Right lobe of liver (tissue), 6 donors: ENCODE measurements at regions not wholly inside any gene's neighbourhood (a gene's known extent, or its start where the extent isn't known, plus 50 kb on each side); places are given as distances from the start of the nearest gene placed in this dataset.
"Not testable (repeated sequence)": the region's sequence is repeated elsewhere in the genome, so short reads cannot be mapped to it uniquely, and the experiment has no call there.

Experiments
- ATAC-seq, 4 donors: fragments of 200-7000 bp; cut with Tn5 transposase; one replicate each; pipeline ENCODE4 v1.9.1; 2020; ENCODE audit warnings: mild to moderate bottlenecking in 4 of 4, moderate library complexity in 4 of 4
- DNase-seq, 3 donors: peaks; one replicate each; pipeline ENCODE4 v3.0.0-alpha.2; 2020
- H3K27ac ChIP-seq, 3 donors: fragments of 200-600 bp; one replicate each; pipeline ENCODE4 v1.8.0; 2022
- H3K27me3 ChIP-seq, 2 donors: fragments of 200-600 bp; one replicate each; pipeline ENCODE4 v1.8.0; 2022
- H3K36me3 ChIP-seq, 4 donors: fragments of 200-600 bp; sonication (generic) in 1 of 4; one replicate each; pipeline versions ENCODE4 v1.5.1 to v1.8.0; 2017 to 2022; ENCODE audit warnings: control low read depth in 1 of 4
- H3K4me1 ChIP-seq, 4 donors: fragments of 200-600 bp; sonication (generic) in 1 of 4; one replicate each; pipeline versions ENCODE4 v1.5.1 to v1.8.0; 2017 to 2022; ENCODE audit warnings: control low read depth in 1 of 4
- H3K4me3 ChIP-seq, 3 donors: fragments of 200-600 bp; one replicate each; pipeline ENCODE4 v1.8.0; 2022
- H3K9me3 ChIP-seq, 4 donors: fragments of 200-600 bp; sonication (generic) in 1 of 4; one replicate each; pipeline versions ENCODE4 v1.5.1 to v1.8.0; 2017 to 2022; ENCODE audit warnings: control low read depth in 1 of 4
- POLR2A ChIP-seq: fragments of 450-650 bp; IDR thresholded peaks from one replicate; pipeline ENCODE4 v1.6.1; 2017; ENCODE audit warnings: antibody characterized with exemption, mild to moderate bottlenecking
- WGBS: methylation state at CpG from one replicate; pipeline ENCODE4 v1.1.6; 2018; ENCODE audit warnings: low coverage, low lambda C conversion rate; ENCODE audit not compliant: insufficient coverage; ENCODE audit errors: missing lambda C conversion rate; 5-methylcytosine and 5-hydroxymethylcytosine counted together
- intact Hi-C, 2 donors: fragments of 100-400 bp; cut with DNase I; formaldehyde crosslinking; loops; one replicate each; pipeline versions ENCODE4 v1.11.2 to v1.14.1; 2022
- TF ChIP-seq, protein P1 (sequence below), 4 donors: fragments of 200-600 bp in 3 of 4; fragments of 450-650 bp in 1 of 4; IDR thresholded peaks; one replicate each; pipeline versions ENCODE4 v1.5.1 to v1.8.0; 2016 to 2022; ENCODE audit warnings: antibody characterized with exemption in 4 of 4, mild to moderate bottlenecking in 2 of 4
- donor health status: DM: no; HTN: yes; CAD: no.
- donor health status: DM: no; HTN: no; CAD: no.
- donor health status: DM: no; HTN: no; CAD: no.
- donor health status: DM: no; HTN: yes; CAD: no.
- donor health status: DM: no; HTN: yes; CAD: no.

DNA sequence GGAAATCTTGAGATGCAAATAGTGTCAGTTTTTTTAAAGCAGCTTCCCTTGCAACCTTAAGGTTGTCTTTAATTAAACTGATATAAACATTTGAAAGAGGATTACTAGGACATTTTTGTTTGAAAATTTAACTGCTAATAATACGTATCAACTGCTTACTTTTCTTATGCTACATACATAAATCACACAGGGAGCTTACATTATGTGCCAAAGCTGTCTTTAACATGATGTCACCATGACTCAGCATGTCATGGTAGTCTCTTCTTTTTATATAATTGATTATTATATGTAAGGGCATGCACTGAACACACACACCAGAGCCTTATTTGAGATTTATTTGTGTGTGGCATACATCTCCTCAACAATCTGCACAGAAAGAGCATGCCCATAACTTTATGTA, 63.0 kb upstream of the PTHLH start:
- intact Hi-C loops, result no loop called here
- H3K4me1 ChIP-seq, result no peaks in the 10 kb centered on the region
- TF ChIP-seq POLR2A, result no peak
- TF ChIP-seq, protein P1, sequence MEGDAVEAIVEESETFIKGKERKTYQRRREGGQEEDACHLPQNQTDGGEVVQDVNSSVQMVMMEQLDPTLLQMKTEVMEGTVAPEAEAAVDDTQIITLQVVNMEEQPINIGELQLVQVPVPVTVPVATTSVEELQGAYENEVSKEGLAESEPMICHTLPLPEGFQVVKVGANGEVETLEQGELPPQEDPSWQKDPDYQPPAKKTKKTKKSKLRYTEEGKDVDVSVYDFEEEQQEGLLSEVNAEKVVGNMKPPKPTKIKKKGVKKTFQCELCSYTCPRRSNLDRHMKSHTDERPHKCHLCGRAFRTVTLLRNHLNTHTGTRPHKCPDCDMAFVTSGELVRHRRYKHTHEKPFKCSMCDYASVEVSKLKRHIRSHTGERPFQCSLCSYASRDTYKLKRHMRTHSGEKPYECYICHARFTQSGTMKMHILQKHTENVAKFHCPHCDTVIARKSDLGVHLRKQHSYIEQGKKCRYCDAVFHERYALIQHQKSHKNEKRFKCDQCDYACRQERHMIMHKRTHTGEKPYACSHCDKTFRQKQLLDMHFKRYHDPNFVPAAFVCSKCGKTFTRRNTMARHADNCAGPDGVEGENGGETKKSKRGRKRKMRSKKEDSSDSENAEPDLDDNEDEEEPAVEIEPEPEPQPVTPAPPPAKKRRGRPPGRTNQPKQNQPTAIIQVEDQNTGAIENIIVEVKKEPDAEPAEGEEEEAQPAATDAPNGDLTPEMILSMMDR (IDR thresholded peaks at IDR 0.05), result no peak
- no peaks in the 10 kb centered on the region for H3K27me3 ChIP-seq
- H3K36me3 ChIP-seq, result no peaks in the 10 kb centered on the region
- no peak for ATAC-seq
- no peak overlapping the region for H3K27ac ChIP-seq
- WGBS, result 63% methylated on average over 1 of the region's 1 CpG
- DNase-seq, result no peak
- no peaks in the 10 kb centered on the region for H3K9me3 ChIP-seq
- no peak overlapping the region for H3K4me3 ChIP-seq

DNA sequence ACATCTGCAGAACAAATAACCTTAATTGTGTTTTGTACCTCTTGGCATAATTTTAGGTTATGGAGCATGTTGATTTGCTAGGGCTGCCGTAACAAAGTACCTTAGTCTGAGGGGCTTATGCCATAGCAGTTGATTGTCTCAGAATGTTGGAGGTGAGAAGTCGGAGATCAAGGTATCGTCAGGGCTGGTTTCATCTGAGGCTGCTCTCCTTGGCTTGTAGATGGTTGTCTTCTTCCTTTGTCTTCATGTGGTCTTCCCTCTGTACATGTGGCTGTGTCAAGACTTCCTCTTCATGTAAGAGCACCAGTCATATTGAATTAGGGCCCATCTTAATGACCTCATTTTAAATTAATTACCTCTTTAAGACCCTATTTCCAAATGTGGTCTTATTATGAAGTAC, 64.4 kb upstream of the PTHLH start:
- Histone ChIP-seq H3K27ac (no peak overlapping the region), H3K36me3 (no peaks in the 10 kb centered on the region), H3K9me3 (no peaks in the 10 kb centered on the region), H3K4me3 (no peak overlapping the region), H3K27me3 (no peaks in the 10 kb centered on the region), H3K4me1 (no peaks in the 10 kb centered on the region)
- ATAC-seq (no peak), DNase-seq (no peak)
- 72% methylated on average over 3 of the region's 3 CpGs for WGBS
- intact Hi-C loops, result no loop called here
- TF ChIP-seq, protein P1 (IDR thresholded peaks at IDR 0.05), result no peak
- TF ChIP-seq POLR2A, result no peak

DNA sequence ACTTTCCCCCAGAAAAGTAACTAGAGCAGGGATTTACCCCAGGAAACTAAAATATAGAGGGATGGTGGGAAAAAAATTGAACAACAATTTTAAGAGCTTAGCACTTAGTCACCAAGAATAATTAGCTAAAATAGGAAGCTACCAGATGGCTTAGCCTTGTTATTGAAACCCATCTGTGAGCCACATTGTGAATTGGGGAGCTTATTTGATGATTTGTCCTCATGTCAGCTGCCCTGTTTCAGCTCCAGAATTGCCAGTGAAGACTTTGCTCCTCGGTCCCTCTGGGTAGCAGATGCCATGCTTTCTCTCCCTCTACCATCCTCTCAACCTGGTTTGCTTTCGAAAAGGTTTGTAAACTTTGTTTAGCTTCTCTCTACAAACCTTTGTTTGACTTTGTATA, 67.7 kb upstream of the PTHLH start:
- ATAC-seq, result no peak
- no peak overlapping the region for H3K27ac ChIP-seq
- DNase-seq, result no peak
- 68% methylated on average over 2 of the region's 2 CpGs for WGBS
- H3K4me3 ChIP-seq, result no peak overlapping the region
- H3K9me3 ChIP-seq, result no peaks in the 10 kb centered on the region
- intact Hi-C loops, result no loop called here
- no peaks in the 10 kb centered on the region for H3K36me3 ChIP-seq
- no peaks in the 10 kb centered on the region for H3K27me3 ChIP-seq
- no peak for TF ChIP-seq POLR2A
- TF ChIP-seq, protein P1 (IDR thresholded peaks at IDR 0.05), result no peak
- H3K4me1 ChIP-seq, result no peaks in the 10 kb centered on the region

DNA sequence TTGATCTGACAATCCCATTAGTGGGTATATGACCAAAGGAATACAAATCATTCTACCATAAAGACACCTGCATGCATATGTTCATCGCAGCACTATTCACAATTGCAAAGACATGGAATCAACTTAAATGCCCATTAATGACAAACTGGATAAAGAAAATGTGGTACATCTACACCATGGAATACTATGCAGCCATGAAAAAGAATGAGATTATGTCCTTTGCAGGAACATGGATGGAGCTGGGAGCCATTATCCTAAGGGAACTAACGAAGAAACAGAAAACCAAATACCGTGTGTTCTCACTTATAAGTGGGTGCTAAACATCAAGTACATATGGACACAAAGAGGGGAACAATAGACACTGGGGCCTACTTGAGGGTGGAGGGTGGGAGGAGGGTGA, 74.1 kb upstream of the PTHLH start:
- ATAC-seq, result not testable (repeated sequence)

DNA sequence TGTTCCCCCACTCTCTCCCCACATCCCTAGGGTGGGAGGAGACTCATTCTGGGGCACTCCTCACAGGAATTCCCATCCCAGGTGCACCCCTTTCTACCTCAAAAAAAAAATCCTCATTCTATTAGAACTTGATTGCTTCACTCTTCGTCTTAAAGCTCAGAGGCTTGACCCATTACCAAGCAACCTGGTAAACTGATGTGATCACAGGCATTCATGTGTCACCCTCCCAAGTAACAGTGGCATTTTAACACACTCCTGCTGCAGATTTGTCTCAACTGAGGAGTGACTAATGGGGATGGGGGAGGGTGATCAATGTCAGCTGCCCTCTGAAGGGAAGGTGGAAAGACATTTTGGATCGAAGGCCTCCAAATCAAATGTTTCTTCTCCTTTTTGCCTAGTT, 78.1 kb upstream of the PTHLH start:
- Histone ChIP-seq H3K4me3 (no peak overlapping the region), H3K27ac (no peak overlapping the region), H3K9me3 (no peaks in the 10 kb centered on the region), H3K27me3 (no peaks in the 10 kb centered on the region), H3K36me3 (no peaks in the 10 kb centered on the region), H3K4me1 (no peaks in the 10 kb centered on the region)
- intact Hi-C loops, result no loop called here
- DNase-seq, result no peak
- no peak for ATAC-seq
- 81% methylated on average over 2 of the region's 2 CpGs for WGBS
- no peak for TF ChIP-seq POLR2A
- TF ChIP-seq, protein P1 (IDR thresholded peaks at IDR 0.05), result no peak

More for the DNA sequence above, 74.1 kb upstream of the PTHLH start:
- WGBS, result 93% methylated on average over 3 of the region's 3 CpGs
- H3K27ac ChIP-seq, H3K27me3 ChIP-seq, DNase-seq, H3K9me3 ChIP-seq, H3K36me3 ChIP-seq, H3K4me3 ChIP-seq, intact Hi-C loops, H3K4me1 ChIP-seq: not testable (repeated sequence)
